Ascending aorta (tissue), 2 donors: ENCODE measurements at regions not wholly inside any gene's neighbourhood (a gene's known extent, or its start where the extent isn't known, plus 50 kb on each side); places are given as distances from the start of the nearest gene placed in this dataset.
"Not testable (repeated sequence)": the region's sequence is repeated elsewhere in the genome, so short reads cannot be mapped to it uniquely, and the experiment has no call there.

Experiments
- DNase-seq, 2 donors: peaks; one replicate each; pipeline ENCODE4 v3.0.0-alpha.2; 2019; ENCODE audit warnings: low spot score in 2 of 2
- H3K27ac ChIP-seq, 2 donors: fragments of 200-600 bp; sonication (generic); one replicate each; pipeline ENCODE4 v1.5.1; 2016 to 2017; ENCODE audit warnings: mild to moderate bottlenecking in 1 of 2
- H3K27me3 ChIP-seq: fragments of 200-600 bp; sonication (generic); one replicate; pipeline ENCODE4 v1.5.1; 2017
- H3K36me3 ChIP-seq, 2 donors: fragments of 200-600 bp; sonication (generic); one replicate each; pipeline ENCODE4 v1.5.1; 2016
- H3K4me1 ChIP-seq, 2 donors: fragments of 200-600 bp; sonication (generic); one replicate each; pipeline ENCODE4 v1.5.1; 2016 to 2017; ENCODE audit warnings: mild to moderate bottlenecking in 1 of 2
- H3K4me3 ChIP-seq, 2 donors: fragments of 200-600 bp; sonication (generic); one replicate each; pipeline ENCODE4 v1.5.1; 2016 to 2017; ENCODE audit warnings: mild to moderate bottlenecking in 1 of 2
- H3K9me3 ChIP-seq, 2 donors: fragments of 200-600 bp; sonication (generic); one replicate each; pipeline ENCODE4 v1.5.1; 2016
- intact Hi-C: fragments of 100-400 bp; cut with DNase I; formaldehyde crosslinking; loops from one replicate; pipeline ENCODE4 v1.15.1; 2023
- TF ChIP-seq, protein P1 (sequence below), 3 experiments: fragments of 200-600 bp in 2 of 3; fragments of 450-650 bp in 1 of 3; sonication (generic) in 2 of 3; IDR thresholded peaks; one replicate each; pipeline ENCODE4 v1.5.1; 2016 to 2019; ENCODE audit warnings: antibody characterized with exemption in 3 of 3, mild to moderate bottlenecking in 1 of 3, moderate library complexity in 1 of 3

DNA sequence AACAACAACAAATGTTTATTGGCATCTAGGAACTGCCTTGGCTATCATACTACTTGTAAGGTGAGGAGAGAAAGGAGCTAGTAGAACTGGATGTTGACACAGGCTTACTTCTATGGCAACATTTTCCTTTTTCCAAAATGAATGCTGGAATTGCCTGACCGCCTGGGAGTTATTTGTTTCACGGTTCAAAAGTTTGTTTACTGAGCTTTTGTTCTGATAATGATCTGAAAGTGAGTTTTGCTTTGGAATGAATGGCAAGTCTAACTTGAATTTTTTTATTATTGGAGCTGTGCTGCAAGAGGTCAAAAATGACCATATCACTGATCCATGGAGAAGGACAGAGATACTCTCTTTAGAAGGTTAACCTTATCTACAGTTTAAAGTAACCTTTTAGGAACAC is 183.5 kb upstream of the CAND1 start:
- Histone ChIP-seq H3K27me3 (no peaks in the 10 kb centered on the region), H3K36me3 (no peaks in the 10 kb centered on the region), H3K4me3 (no peak overlapping the region), H3K9me3 (no peaks in the 10 kb centered on the region), H3K4me1 (no peaks in the 10 kb centered on the region), H3K27ac (no peak overlapping the region)
- intact Hi-C loops = no loop called here
- TF ChIP-seq, protein P1, sequence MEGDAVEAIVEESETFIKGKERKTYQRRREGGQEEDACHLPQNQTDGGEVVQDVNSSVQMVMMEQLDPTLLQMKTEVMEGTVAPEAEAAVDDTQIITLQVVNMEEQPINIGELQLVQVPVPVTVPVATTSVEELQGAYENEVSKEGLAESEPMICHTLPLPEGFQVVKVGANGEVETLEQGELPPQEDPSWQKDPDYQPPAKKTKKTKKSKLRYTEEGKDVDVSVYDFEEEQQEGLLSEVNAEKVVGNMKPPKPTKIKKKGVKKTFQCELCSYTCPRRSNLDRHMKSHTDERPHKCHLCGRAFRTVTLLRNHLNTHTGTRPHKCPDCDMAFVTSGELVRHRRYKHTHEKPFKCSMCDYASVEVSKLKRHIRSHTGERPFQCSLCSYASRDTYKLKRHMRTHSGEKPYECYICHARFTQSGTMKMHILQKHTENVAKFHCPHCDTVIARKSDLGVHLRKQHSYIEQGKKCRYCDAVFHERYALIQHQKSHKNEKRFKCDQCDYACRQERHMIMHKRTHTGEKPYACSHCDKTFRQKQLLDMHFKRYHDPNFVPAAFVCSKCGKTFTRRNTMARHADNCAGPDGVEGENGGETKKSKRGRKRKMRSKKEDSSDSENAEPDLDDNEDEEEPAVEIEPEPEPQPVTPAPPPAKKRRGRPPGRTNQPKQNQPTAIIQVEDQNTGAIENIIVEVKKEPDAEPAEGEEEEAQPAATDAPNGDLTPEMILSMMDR (IDR thresholded peaks at IDR 0.05) = no peak
- DNase-seq = no peak

DNA sequence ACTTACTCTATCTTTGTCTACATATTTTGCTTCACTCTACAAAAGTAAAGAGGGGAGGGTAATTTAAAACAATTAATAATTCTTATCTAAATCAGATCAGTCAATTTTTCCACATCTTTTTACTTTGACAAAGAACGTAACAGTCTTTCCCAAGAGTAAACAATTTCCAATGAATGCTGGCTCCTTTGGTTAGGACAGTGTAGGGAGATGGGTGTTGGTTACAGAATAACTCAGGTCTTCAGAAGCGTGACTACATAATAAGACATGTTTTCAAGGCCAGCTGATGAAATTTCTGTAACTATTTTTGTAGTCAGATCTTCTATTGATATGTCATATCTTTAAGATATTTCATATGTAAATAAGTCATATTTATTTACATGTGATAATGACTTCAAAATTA is 183.0 kb upstream of the CAND1 start:
- H3K27ac ChIP-seq = no peak overlapping the region
- TF ChIP-seq, protein P1 (IDR thresholded peaks at IDR 0.05) = no peak
- H3K36me3 ChIP-seq = no peaks in the 10 kb centered on the region
- no peaks in the 10 kb centered on the region for H3K9me3 ChIP-seq
- H3K4me3 ChIP-seq = no peak overlapping the region
- intact Hi-C loops = no loop called here
- H3K27me3 ChIP-seq = no peaks in the 10 kb centered on the region
- DNase-seq = no peak
- H3K4me1 ChIP-seq = no peaks in the 10 kb centered on the region

DNA sequence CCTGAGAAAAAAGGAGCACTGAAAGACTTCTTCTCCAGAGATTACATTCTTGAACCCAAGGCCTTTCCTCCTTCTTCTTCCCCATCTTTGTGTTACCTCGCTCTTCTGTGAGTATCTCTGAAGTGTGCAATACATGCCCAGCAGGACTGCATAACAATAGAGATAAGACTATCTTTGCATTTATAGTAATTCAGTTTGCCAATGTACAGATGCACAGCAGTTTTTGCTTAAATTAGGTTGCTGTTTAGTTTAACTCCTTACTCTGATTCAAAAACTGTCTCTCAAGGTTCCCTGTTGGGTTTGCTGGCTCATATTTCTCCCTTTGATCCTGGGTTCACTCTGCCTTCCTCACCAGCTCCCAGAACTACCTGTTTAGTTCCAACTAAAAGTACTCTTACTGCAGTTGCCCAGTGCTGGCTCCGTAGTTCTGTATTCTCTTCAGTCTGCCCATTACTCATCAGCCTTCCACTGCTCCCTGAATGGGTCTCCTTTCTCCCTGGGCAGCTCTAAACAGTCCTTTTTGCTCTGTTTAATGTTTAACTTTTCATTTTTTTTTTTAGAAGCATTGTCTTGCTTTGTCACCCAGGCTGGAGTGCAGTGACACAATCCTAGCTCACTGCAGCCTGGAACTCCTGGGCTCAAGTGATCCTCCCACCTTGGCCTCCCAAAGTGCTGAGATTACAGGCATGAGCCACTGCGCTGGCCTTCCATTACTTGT is 180.6 kb upstream of the CAND1 start:
- intact Hi-C loops = no loop called here
- Histone ChIP-seq H3K9me3 (no peaks in the 10 kb centered on the region), H3K4me1 (no peaks in the 10 kb centered on the region), H3K27me3 (no peaks in the 10 kb centered on the region), H3K36me3 (no peaks in the 10 kb centered on the region), H3K4me3 (no peak overlapping the region), H3K27ac (no peak overlapping the region)
- no peak for DNase-seq
- TF ChIP-seq, protein P1 (IDR thresholded peaks at IDR 0.05) = no peak

DNA sequence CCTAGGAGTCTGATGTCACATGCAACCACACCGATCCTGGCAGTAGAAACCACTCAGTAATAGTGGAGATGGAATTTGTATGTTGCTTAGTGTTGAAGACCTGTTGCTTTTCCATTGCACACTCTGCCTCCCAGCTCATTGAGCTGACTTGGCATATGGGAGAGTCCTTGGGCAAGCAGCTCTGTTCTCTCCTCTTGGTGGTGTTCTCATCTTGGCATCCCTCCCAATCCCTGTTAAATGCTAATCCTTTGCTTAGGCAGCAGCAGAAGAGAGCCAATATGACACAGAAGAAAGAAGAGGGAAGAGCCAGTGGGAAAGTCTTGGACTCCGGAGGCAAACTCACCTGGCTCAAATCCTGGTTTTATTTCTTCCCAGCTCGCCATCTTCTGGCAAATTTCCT is 178.0 kb upstream of the CAND1 start:
- Histone ChIP-seq H3K9me3 (no peaks in the 10 kb centered on the region), H3K4me1 (no peaks in the 10 kb centered on the region), H3K27ac (no peak overlapping the region), H3K27me3 (no peaks in the 10 kb centered on the region), H3K36me3 (no peaks in the 10 kb centered on the region), H3K4me3 (no peak overlapping the region)
- TF ChIP-seq, protein P1 (IDR thresholded peaks at IDR 0.05) = no peak
- DNase-seq = no peak
- intact Hi-C loops = no loop called here

DNA sequence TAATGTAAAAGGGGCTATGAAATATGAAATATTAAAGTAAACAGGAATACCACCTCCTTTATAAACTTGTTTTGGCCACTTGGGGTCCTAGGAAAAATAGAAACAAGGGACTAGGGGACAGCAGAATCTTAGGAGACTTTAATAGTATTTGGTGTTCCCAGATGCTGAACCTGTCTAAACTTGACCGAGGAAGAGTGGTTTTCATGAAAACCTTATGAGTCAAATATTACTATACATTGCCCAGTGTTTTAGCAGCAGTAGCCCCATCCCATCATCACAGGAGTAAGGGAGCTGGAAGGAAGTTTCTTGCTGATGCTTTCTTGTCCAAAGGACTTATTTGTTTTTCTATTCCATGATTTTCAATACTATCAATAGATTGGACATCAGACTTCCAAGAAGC is 177.5 kb upstream of the CAND1 start:
- Histone ChIP-seq H3K36me3 (no peaks in the 10 kb centered on the region), H3K27ac (no peak overlapping the region), H3K4me1 (no peaks in the 10 kb centered on the region), H3K4me3 (no peak overlapping the region), H3K9me3 (no peaks in the 10 kb centered on the region), H3K27me3 (no peaks in the 10 kb centered on the region)
- DNase-seq = no peak
- TF ChIP-seq, protein P1 (IDR thresholded peaks at IDR 0.05) = no peak
- intact Hi-C loops = no loop called here

DNA sequence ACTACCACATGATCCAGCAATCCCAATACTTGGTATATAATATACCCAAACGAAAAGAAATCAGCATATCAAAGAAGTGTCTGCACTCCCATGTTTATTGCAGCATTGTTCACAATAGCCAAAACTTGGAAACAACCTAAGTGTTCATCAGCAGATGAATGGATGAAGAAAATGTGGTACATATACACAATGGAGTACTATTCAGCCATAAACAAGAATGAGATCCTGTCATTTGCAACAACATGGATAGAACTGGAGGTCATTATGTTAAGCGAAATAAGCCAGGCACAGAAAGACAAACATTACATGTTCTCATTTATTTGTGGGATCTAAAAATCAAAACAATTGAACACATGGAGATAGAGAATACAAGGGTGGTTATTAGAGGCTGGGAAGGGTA is 176.2 kb upstream of the CAND1 start:
- H3K27me3 ChIP-seq, H3K27ac ChIP-seq, DNase-seq, H3K4me3 ChIP-seq, H3K36me3 ChIP-seq, H3K9me3 ChIP-seq, H3K4me1 ChIP-seq, intact Hi-C loops: not testable (repeated sequence)
